HEK293 (cell line): ENCODE measurements at regions not wholly inside any gene's neighbourhood (a gene's known extent, or its start where the extent isn't known, plus 50 kb on each side); places are given as distances from the start of the nearest gene placed in this dataset.

Source experiments
- CTCF ChIP-seq: fragments of 450-650 bp; formaldehyde crosslinking; IDR thresholded peaks from 2 replicates; pipeline ENCODE4 v1.5.1; 2016; ENCODE audit warnings: missing biosample characterization, missing genetic modification characterization
- GLIS2 ChIP-seq: fragments of 450-650 bp; formaldehyde crosslinking; IDR thresholded peaks from 2 replicates; pipeline ENCODE4 v1.5.1; 2016; ENCODE audit warnings: missing biosample characterization, missing genetic modification characterization

- TF ChIP-seq CTCF (no peak), GLIS2 (no peak)
Observed at GRCh38 chr18:78559584-78559983, 420.0 kb upstream of the SALL3 start.
